Activated T-cell treated with anti-CD3 and anti-CD28 coated beads, Interleukin-2, amount 50 U/mL, for 48 hours (primary cell): ENCODE measurements at regions not wholly inside any gene's neighbourhood (a gene's known extent, or its start where the extent isn't known, plus 50 kb on each side); places are given as distances from the start of the nearest gene placed in this dataset.
"Not testable (repeated sequence)": the region's sequence is repeated elsewhere in the genome, so short reads cannot be mapped to it uniquely, and the experiment has no call there.

Experiments used
- DNase-seq, 2 experiments: peaks; one replicate each; pipeline ENCODE4 v3.0.0-alpha.2; 2020

- DNase-seq, result no peak
Observed at GRCh38 chr12:126212824-126213223, 1147.6 kb downstream of the AACS start.

- no peak for DNase-seq
Observed at GRCh38 chr12:126218697-126219096, 1153.5 kb downstream of the AACS start.

GRCh38 chr12:126219139-126219538, 1153.9 kb downstream of the AACS start:
- DNase-seq, result no peak

- DNase-seq, result no peak
Observed at GRCh38 chr12:126219654-126220279, 1154.5 kb downstream of the AACS start.

GRCh38 chr12:126224032-126224431, 1158.8 kb downstream of the AACS start:
- no peak for DNase-seq

GRCh38 chr12:126228936-126229335, 1163.7 kb downstream of the AACS start:
- no peak for DNase-seq

GRCh38 chr12:126232711-126233110, 1167.5 kb downstream of the AACS start:
- DNase-seq, result no peak

- DNase-seq, result no peak
Observed at GRCh38 chr12:126233625-126234024, 1168.4 kb downstream of the AACS start.

- DNase-seq, result no peak
Observed at GRCh38 chr12:126243814-126244440, 1178.7 kb downstream of the AACS start.

GRCh38 chr12:126247936-126248335, 1182.7 kb downstream of the AACS start:
- no peak for DNase-seq

- DNase-seq, result no peak
Observed at GRCh38 chr12:126248871-126249403, 1183.7 kb downstream of the AACS start.

- no peak for DNase-seq
Observed at GRCh38 chr12:126258190-126258589, 1193.0 kb downstream of the AACS start.

- DNase-seq, result no peak
Observed at GRCh38 chr12:126262829-126263228, 1197.6 kb downstream of the AACS start.

GRCh38 chr12:126268222-126268621, 1203.0 kb downstream of the AACS start:
- DNase-seq, result no peak

- DNase-seq, result no peak
Observed at GRCh38 chr12:126271159-126271558, 1205.9 kb downstream of the AACS start.

- no peak for DNase-seq
Observed at GRCh38 chr12:126282691-126283090, 1217.5 kb downstream of the AACS start.

GRCh38 chr12:126286203-126286602, 1221.0 kb downstream of the AACS start:
- DNase-seq, result no peak

GRCh38 chr12:126290456-126290855, 1225.2 kb downstream of the AACS start:
- no peak for DNase-seq

GRCh38 chr12:126291987-126292386, 1226.8 kb downstream of the AACS start:
- DNase-seq, result not testable (repeated sequence)

- DNase-seq, result no peak
Observed at GRCh38 chr12:126295652-126296051, 1230.4 kb downstream of the AACS start.

- DNase-seq, result no peak
Observed at GRCh38 chr12:126309278-126309677, 1244.0 kb downstream of the AACS start.

GRCh38 chr12:126312457-126312856, 1247.2 kb downstream of the AACS start:
- DNase-seq, result no peak

GRCh38 chr12:126316411-126316810, 1251.2 kb downstream of the AACS start:
- DNase-seq, result no peak

- DNase-seq, result no peak
Observed at GRCh38 chr12:126337556-126338441, 1272.6 kb downstream of the AACS start.
